Prostate gland (tissue), 2 donors: ENCODE measurements at regions not wholly inside any gene's neighbourhood (a gene's known extent, or its start where the extent isn't known, plus 50 kb on each side); places are given as distances from the start of the nearest gene placed in this dataset.

Experiments used
- DNase-seq: peaks from one replicate; pipeline ENCODE4 v3.0.0-alpha.2; 2019; ENCODE audit warnings: low spot score
- H3K27ac ChIP-seq, 2 donors: fragments of 200-600 bp; sonication (generic); 2 replicates each; pipeline ENCODE4 v1.5.1; 2017 to 2019
- H3K27me3 ChIP-seq: fragments of 200-600 bp; sonication (generic); replicated peaks from 2 replicates; pipeline ENCODE4 v1.5.1; 2019; ENCODE audit not compliant: insufficient read depth
- H3K36me3 ChIP-seq, 2 donors: fragments of 200-600 bp; sonication (generic); 1 replicate in 1 of 2; 2 replicates in 1 of 2; pipeline versions ENCODE4 v1.5.1 to v1.8.1; 2017 to 2019
- H3K4me1 ChIP-seq: fragments of 200-600 bp; sonication (generic); replicated peaks from 2 replicates; pipeline ENCODE4 v1.5.1; 2019
- H3K4me3 ChIP-seq, 2 donors: fragments of 200-600 bp; sonication (generic); 2 replicates each; pipeline ENCODE4 v1.5.1; 2017 to 2019
- H3K9me3 ChIP-seq: fragments of 200-600 bp; sonication (generic); 2 replicates; pipeline ENCODE4 v1.5.1; 2017
- CTCF ChIP-seq, 4 experiments: fragments of 200-600 bp in 2 of 4; fragments of 450-650 bp in 2 of 4; sonication (generic) in 2 of 4; IDR thresholded peaks; 1 replicate in 3 of 4; 2 replicates in 1 of 4; pipeline ENCODE4 v1.5.1; 2016 to 2019; ENCODE audit warnings: antibody characterized with exemption in 4 of 4, mild to moderate bottlenecking in 2 of 4, moderate library complexity in 2 of 4
- POLR2A ChIP-seq: fragments of 450-650 bp; IDR thresholded peaks from one replicate; pipeline ENCODE4 v1.6.1; 2016; ENCODE audit warnings: antibody characterized with exemption, mild to moderate bottlenecking
- POLR2AphosphoS5 ChIP-seq: sonication (generic); formaldehyde crosslinking; IDR thresholded peaks from one replicate; pipeline ENCODE4 v1.6.1; 2017; ENCODE audit warnings: antibody characterized with exemption
- WGBS: methylation state at CpG from one replicate; pipeline ENCODE4 v1.1.5; 2018; 5-methylcytosine and 5-hydroxymethylcytosine counted together
- intact Hi-C: fragments of 100-400 bp; cut with DNase I; formaldehyde crosslinking; loops from one replicate; pipeline ENCODE4 v1.14.2; 2022

- no peak for TF ChIP-seq POLR2AphosphoS5
- TF ChIP-seq CTCF (IDR thresholded peaks at IDR 0.05): no peak
- TF ChIP-seq POLR2A: no peak
- no peak overlapping the region for H3K27ac ChIP-seq
- intact Hi-C loops: no loop called here
- no peak overlapping the region for H3K4me3 ChIP-seq
- no peaks in the 10 kb centered on the region for H3K36me3 ChIP-seq
- WGBS: 79% methylated on average over 3 of the region's 3 CpGs
- H3K27me3 ChIP-seq: no peaks in the 10 kb centered on the region
- DNase-seq: no peak
- H3K9me3 ChIP-seq: no peaks in the 10 kb centered on the region
- no peaks in the 10 kb centered on the region for H3K4me1 ChIP-seq
These were observed 127.1 kb downstream of the SUDS3 start for GRCh38 chr12:118503476-118503875.

- no peak overlapping the region for H3K4me3 ChIP-seq
- H3K36me3 ChIP-seq: no peaks in the 10 kb centered on the region
- no peak overlapping the region for H3K27ac ChIP-seq
- no peaks in the 10 kb centered on the region for H3K4me1 ChIP-seq
- no peaks in the 10 kb centered on the region for H3K27me3 ChIP-seq
- DNase-seq: no peak
- TF ChIP-seq POLR2AphosphoS5 (no peak), CTCF (IDR thresholded peaks at IDR 0.05) (no peak), POLR2A (no peak)
- WGBS: 72% methylated on average over 5 of the region's 5 CpGs
- no peaks in the 10 kb centered on the region for H3K9me3 ChIP-seq
- intact Hi-C loops: no loop called here
These were observed 136.3 kb downstream of the SUDS3 start for GRCh38 chr12:118512669-118513068.

DNA sequence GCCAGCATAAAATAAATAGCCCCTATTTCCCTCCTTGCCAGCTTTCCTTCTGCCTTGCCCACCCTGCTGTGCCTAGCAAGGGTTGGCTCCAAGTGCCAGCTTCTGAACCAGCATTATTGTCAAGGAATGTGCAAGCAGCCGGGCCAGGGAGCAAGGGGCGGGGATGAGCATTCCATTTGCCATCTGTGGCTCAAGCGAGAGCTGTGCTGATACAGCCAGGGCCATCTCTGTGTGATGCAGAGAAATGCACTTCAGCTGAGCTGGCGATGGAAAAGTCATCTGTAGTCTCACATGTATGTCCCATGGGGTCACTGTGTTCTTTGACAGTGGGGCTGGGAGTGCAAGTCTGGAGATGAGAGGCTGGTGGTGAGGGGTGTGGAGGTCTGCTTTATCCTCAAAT is 137.3 kb downstream of the SUDS3 start:
- Histone ChIP-seq H3K27ac (no peak overlapping the region), H3K4me1 (no peaks in the 10 kb centered on the region), H3K9me3 (no peaks in the 10 kb centered on the region), H3K4me3 (no peak overlapping the region), H3K27me3 (no peaks in the 10 kb centered on the region), H3K36me3 (no peaks in the 10 kb centered on the region)
- TF ChIP-seq POLR2AphosphoS5 (no peak), POLR2A (no peak), CTCF (IDR thresholded peaks at IDR 0.05) (no peak)
- intact Hi-C loops: no loop called here
- no peak for DNase-seq
- 74% methylated on average over 4 of the region's 4 CpGs for WGBS

GRCh38 chr12:118514297-118514696 is 137.9 kb downstream of the SUDS3 start:
- H3K9me3 ChIP-seq: no peaks in the 10 kb centered on the region
- no peaks in the 10 kb centered on the region for H3K36me3 ChIP-seq
- intact Hi-C loops: no loop called here
- H3K27me3 ChIP-seq: no peaks in the 10 kb centered on the region
- H3K27ac ChIP-seq: no peak overlapping the region
- WGBS: 91% methylated on average over 3 of the region's 3 CpGs
- TF ChIP-seq POLR2A: no peak
- TF ChIP-seq POLR2AphosphoS5: no peak
- TF ChIP-seq CTCF (IDR thresholded peaks at IDR 0.05): no peak
- H3K4me3 ChIP-seq: no peak overlapping the region
- no peaks in the 10 kb centered on the region for H3K4me1 ChIP-seq
- no peak for DNase-seq

- H3K27me3 ChIP-seq: no peaks in the 10 kb centered on the region
- DNase-seq: no peak
- TF ChIP-seq POLR2AphosphoS5 (no peak), POLR2A (no peak), CTCF (IDR thresholded peaks at IDR 0.05) (no peak)
- H3K27ac ChIP-seq: no peak overlapping the region
- no peaks in the 10 kb centered on the region for H3K36me3 ChIP-seq
- intact Hi-C loops: no loop called here
- H3K4me3 ChIP-seq: no peak overlapping the region
- WGBS: 75% methylated on average over 10 of the region's 10 CpGs
- H3K4me1 ChIP-seq: no peaks in the 10 kb centered on the region
- no peaks in the 10 kb centered on the region for H3K9me3 ChIP-seq
These were observed 144.1 kb downstream of the SUDS3 start for GRCh38 chr12:118520214-118521035.
